WTC11 (cell line): ENCODE measurements at regions not wholly inside any gene's neighbourhood (a gene's known extent, or its start where the extent isn't known, plus 50 kb on each side); places are given as distances from the start of the nearest gene placed in this dataset.

Experiments used
- CREM ChIP-seq: sonication (generic); formaldehyde crosslinking; IDR thresholded peaks from 2 replicates; pipeline ENCODE4 v1.8.1; 2022; ENCODE audit warnings: mild to moderate bottlenecking, missing genetic modification reagents, moderate library complexity
- FOXK1 ChIP-seq: sonication (generic); formaldehyde crosslinking; IDR thresholded peaks from 2 replicates; pipeline ENCODE4 v1.8.0; 2022; ENCODE audit warnings: mild to moderate bottlenecking, moderate library complexity, missing genetic modification reagents
- SMAD4 ChIP-seq: sonication (generic); formaldehyde crosslinking; IDR thresholded peaks from 2 replicates; pipeline ENCODE4 v1.8.0; 2022; ENCODE audit warnings: mild to moderate bottlenecking, missing genetic modification reagents
- STAT6 ChIP-seq: sonication (generic); formaldehyde crosslinking; conservative IDR thresholded peaks from 2 replicates; pipeline ENCODE4 v1.8.1; 2023; ENCODE audit warnings: mild to moderate bottlenecking, low read depth, missing genetic modification reagents, moderate library complexity
- USF1 ChIP-seq: sonication (generic); formaldehyde crosslinking; IDR thresholded peaks from 2 replicates; pipeline ENCODE4 v1.8.0; 2022; ENCODE audit warnings: mild to moderate bottlenecking, missing genetic modification reagents
- TF ChIP-seq, protein P1 (sequence below): fragments of 200-600 bp; IDR thresholded peaks from 2 replicates; pipeline ENCODE4 v1.8.0; 2022; ENCODE audit warnings: antibody characterized with exemption
- TF ChIP-seq, protein P2 (sequence below): sonication (generic); formaldehyde crosslinking; IDR thresholded peaks from 2 replicates; pipeline ENCODE4 v1.8.1; 2022; ENCODE audit warnings: mild to moderate bottlenecking, moderate library complexity, missing genetic modification reagents
- TF ChIP-seq, protein P3 (sequence below): sonication (generic); formaldehyde crosslinking; IDR thresholded peaks from 2 replicates; pipeline ENCODE4 v1.8.0; 2022; ENCODE audit warnings: mild to moderate bottlenecking, missing genetic modification reagents
- TF ChIP-seq, protein P4 (sequence below): sonication (generic); formaldehyde crosslinking; IDR thresholded peaks from 2 replicates; pipeline ENCODE4 v1.8.1; 2023; ENCODE audit warnings: mild to moderate bottlenecking, missing genetic modification reagents
- TF ChIP-seq, protein P5 (sequence below): sonication (generic); formaldehyde crosslinking; IDR thresholded peaks from 2 replicates; pipeline ENCODE4 v1.8.1; 2023; ENCODE audit warnings: mild to moderate bottlenecking, moderate library complexity, missing genetic modification reagents

- no peak for TF ChIP-seq CREM (CRISPR knock-in tag)
- TF ChIP-seq, protein P1, sequence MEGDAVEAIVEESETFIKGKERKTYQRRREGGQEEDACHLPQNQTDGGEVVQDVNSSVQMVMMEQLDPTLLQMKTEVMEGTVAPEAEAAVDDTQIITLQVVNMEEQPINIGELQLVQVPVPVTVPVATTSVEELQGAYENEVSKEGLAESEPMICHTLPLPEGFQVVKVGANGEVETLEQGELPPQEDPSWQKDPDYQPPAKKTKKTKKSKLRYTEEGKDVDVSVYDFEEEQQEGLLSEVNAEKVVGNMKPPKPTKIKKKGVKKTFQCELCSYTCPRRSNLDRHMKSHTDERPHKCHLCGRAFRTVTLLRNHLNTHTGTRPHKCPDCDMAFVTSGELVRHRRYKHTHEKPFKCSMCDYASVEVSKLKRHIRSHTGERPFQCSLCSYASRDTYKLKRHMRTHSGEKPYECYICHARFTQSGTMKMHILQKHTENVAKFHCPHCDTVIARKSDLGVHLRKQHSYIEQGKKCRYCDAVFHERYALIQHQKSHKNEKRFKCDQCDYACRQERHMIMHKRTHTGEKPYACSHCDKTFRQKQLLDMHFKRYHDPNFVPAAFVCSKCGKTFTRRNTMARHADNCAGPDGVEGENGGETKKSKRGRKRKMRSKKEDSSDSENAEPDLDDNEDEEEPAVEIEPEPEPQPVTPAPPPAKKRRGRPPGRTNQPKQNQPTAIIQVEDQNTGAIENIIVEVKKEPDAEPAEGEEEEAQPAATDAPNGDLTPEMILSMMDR = no peak
- TF ChIP-seq, protein P2, sequence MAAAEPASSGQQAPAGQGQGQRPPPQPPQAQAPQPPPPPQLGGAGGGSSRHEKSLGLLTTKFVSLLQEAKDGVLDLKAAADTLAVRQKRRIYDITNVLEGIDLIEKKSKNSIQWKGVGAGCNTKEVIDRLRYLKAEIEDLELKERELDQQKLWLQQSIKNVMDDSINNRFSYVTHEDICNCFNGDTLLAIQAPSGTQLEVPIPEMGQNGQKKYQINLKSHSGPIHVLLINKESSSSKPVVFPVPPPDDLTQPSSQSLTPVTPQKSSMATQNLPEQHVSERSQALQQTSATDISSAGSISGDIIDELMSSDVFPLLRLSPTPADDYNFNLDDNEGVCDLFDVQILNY (CRISPR knock-in tag) = no peak
- no peak for TF ChIP-seq FOXK1 (CRISPR knock-in tag)
- TF ChIP-seq, protein P3, sequence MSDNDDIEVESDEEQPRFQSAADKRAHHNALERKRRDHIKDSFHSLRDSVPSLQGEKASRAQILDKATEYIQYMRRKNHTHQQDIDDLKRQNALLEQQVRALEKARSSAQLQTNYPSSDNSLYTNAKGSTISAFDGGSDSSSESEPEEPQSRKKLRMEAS = no peak
- TF ChIP-seq SMAD4 (CRISPR knock-in tag) = no peak
- no peak for TF ChIP-seq USF1 (CRISPR knock-in tag)
- TF ChIP-seq, protein P4, sequence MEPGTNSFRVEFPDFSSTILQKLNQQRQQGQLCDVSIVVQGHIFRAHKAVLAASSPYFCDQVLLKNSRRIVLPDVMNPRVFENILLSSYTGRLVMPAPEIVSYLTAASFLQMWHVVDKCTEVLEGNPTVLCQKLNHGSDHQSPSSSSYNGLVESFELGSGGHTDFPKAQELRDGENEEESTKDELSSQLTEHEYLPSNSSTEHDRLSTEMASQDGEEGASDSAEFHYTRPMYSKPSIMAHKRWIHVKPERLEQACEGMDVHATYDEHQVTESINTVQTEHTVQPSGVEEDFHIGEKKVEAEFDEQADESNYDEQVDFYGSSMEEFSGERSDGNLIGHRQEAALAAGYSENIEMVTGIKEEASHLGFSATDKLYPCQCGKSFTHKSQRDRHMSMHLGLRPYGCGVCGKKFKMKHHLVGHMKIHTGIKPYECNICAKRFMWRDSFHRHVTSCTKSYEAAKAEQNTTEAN = no peak
- TF ChIP-seq, protein P5, sequence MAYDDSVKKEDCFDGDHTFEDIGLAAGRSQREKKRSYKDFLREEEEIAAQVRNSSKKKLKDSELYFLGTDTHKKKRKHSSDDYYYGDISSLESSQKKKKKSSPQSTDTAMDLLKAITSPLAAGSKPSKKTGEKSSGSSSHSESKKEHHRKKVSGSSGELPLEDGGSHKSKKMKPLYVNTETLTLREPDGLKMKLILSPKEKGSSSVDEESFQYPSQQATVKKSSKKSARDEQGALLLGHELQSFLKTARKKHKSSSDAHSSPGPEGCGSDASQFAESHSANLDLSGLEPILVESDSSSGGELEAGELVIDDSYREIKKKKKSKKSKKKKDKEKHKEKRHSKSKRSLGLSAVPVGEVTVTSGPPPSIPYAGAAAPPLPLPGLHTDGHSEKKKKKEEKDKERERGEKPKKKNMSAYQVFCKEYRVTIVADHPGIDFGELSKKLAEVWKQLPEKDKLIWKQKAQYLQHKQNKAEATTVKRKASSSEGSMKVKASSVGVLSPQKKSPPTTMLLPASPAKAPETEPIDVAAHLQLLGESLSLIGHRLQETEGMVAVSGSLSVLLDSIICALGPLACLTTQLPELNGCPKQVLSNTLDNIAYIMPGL (CRISPR knock-in tag) = no peak
- no peak for TF ChIP-seq STAT6 (CRISPR knock-in tag)
Observed at GRCh38 chr22:48950151-48950915, 877.3 kb downstream of the BRD1 start.
